ENCODE measurements at regions not wholly inside any gene's neighbourhood (a gene's known extent, or its start where the extent isn't known, plus 50 kb on each side); places are given as distances from the start of the nearest gene placed in this dataset.

GRCh38 chr3:30141178-30141581 lies 465.2 kb upstream of the TGFBR2 start:
- H3K4me3 ChIP-seq (ENCODE audit: insufficient read depth, low read depth, low read length) = no peak overlapping the region
- ATAC-seq (ENCODE audit: low read depth) = no peak
- no peak overlapping the region for H3K9ac ChIP-seq (ENCODE audit: low read depth, low read length)
- no peak overlapping the region for H4K91ac ChIP-seq (ENCODE audit: insufficient read depth, low read depth, low read length)
- WGBS, 2 experiments (ENCODE audit: extremely low coverage in 2 of 2, insufficient read length in 1 of 2) = no CpG with 5 or more reads among the region's 2 CpGs
- no peak overlapping the region for H3K23ac ChIP-seq (ENCODE audit: low read depth, low read length)
- H4K8ac ChIP-seq (ENCODE audit: low read depth in 2 of 2, low read length in 2 of 2) = no peak overlapping the region
- DNase-seq = no peak
- no peak overlapping the region for H2BK120ac ChIP-seq (ENCODE audit: low read depth, low read length)
- intact Hi-C loops (cut with micrococcal nuclease) = no loop called here
- H3K9me1 ChIP-seq (ENCODE audit: insufficient read depth, low read length) = no peaks in the 10 kb centered on the region
- no peaks in the 10 kb centered on the region for H4K20me1 ChIP-seq (ENCODE audit: insufficient read depth, low read length)
- H3K79me1 ChIP-seq (ENCODE audit: low read depth in 1 of 2, low read length in 2 of 2) = no peaks in the 10 kb centered on the region
- H3K27ac ChIP-seq (ENCODE audit: insufficient read depth, low read length) = no peak overlapping the region
- H3K4ac ChIP-seq (ENCODE audit: low read depth, low read length) = no peak overlapping the region
- no peak overlapping the region for H3K18ac ChIP-seq (ENCODE audit: low read depth, low read length)
- no peak for TF ChIP-seq NFE2L2 (IDR thresholded peaks at IDR 0.05; ENCODE audit: low read depth, low read length)
- TF ChIP-seq, protein P1, sequence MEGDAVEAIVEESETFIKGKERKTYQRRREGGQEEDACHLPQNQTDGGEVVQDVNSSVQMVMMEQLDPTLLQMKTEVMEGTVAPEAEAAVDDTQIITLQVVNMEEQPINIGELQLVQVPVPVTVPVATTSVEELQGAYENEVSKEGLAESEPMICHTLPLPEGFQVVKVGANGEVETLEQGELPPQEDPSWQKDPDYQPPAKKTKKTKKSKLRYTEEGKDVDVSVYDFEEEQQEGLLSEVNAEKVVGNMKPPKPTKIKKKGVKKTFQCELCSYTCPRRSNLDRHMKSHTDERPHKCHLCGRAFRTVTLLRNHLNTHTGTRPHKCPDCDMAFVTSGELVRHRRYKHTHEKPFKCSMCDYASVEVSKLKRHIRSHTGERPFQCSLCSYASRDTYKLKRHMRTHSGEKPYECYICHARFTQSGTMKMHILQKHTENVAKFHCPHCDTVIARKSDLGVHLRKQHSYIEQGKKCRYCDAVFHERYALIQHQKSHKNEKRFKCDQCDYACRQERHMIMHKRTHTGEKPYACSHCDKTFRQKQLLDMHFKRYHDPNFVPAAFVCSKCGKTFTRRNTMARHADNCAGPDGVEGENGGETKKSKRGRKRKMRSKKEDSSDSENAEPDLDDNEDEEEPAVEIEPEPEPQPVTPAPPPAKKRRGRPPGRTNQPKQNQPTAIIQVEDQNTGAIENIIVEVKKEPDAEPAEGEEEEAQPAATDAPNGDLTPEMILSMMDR (conservative IDR thresholded peaks at IDR 0.05; ENCODE audit: low read depth, low read length) = no peak
- no peak for TF ChIP-seq USF2 (IDR thresholded peaks at IDR 0.05; ENCODE audit: low read depth, low read length)
- TF ChIP-seq, protein P2, sequence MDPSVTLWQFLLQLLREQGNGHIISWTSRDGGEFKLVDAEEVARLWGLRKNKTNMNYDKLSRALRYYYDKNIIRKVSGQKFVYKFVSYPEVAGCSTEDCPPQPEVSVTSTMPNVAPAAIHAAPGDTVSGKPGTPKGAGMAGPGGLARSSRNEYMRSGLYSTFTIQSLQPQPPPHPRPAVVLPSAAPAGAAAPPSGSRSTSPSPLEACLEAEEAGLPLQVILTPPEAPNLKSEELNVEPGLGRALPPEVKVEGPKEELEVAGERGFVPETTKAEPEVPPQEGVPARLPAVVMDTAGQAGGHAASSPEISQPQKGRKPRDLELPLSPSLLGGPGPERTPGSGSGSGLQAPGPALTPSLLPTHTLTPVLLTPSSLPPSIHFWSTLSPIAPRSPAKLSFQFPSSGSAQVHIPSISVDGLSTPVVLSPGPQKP (IDR thresholded peaks at IDR 0.05; ENCODE audit: borderline replicate concordance, low read depth, low read length) = no peak
- TF ChIP-seq CHD1 (IDR thresholded peaks at IDR 0.05; ENCODE audit: low read depth, low read length) = no peak
- no peak for TF ChIP-seq CEBPB (IDR thresholded peaks at IDR 0.05; ENCODE audit: low read depth, low read length)
- TF ChIP-seq MAFK (IDR thresholded peaks at IDR 0.05; ENCODE audit: low read depth, low read length) = no peak
- TF ChIP-seq RAD21 (IDR thresholded peaks at IDR 0.05; ENCODE audit: low read length) = no peak
- TF ChIP-seq MAZ (IDR thresholded peaks at IDR 0.05; ENCODE audit: borderline replicate concordance, low read depth, low read length) = no peak
- TF ChIP-seq FOS (IDR thresholded peaks at IDR 0.05; ENCODE audit: low read depth, low read length) = no peak
- no peak for TF ChIP-seq POLR2A (IDR thresholded peaks at IDR 0.05; ENCODE audit: low read depth, low read length)
- no peak for TF ChIP-seq RCOR1 (IDR thresholded peaks at IDR 0.05; ENCODE audit: insufficient replicate concordance, low read length)
- no peak for TF ChIP-seq RFX5 (IDR thresholded peaks at IDR 0.05; ENCODE audit: low read depth, low read length)
- no peak for TF ChIP-seq SMC3 (IDR thresholded peaks at IDR 0.05; ENCODE audit: low read depth, low read length)
- TF ChIP-seq MXI1 (IDR thresholded peaks at IDR 0.05; ENCODE audit: borderline replicate concordance, low read depth, low read length) = no peak
- no peak for TF ChIP-seq BHLHE40 (IDR thresholded peaks at IDR 0.05; ENCODE audit: low read depth, low read length)
- no peaks in the 10 kb centered on the region for H3K27me3 ChIP-seq (ENCODE audit: control insufficient read depth, insufficient read depth, low read length)
- no peak overlapping the region for H2BK20ac ChIP-seq (ENCODE audit: low read depth, low read length)
- H2AFZ ChIP-seq (replicated peaks; ENCODE audit: low read length, poor library complexity) = no peak overlapping the region
- ChIA-PET CTCF (no interaction called here), POLR2A (ENCODE audit: unreplicated experiment) (no interaction called here)
- H3K14ac ChIP-seq (replicated peaks; ENCODE audit: low read depth, low read length) = no peak overlapping the region
- H2BK15ac ChIP-seq (ENCODE audit: low read depth, low read length) = no peak overlapping the region
- no TSS peak for BruUV-seq (replicated peaks)
- no peak overlapping the region for H3K56ac ChIP-seq (ENCODE audit: extremely low read depth, insufficient read depth, low read length)
- H3K4me2 ChIP-seq (ENCODE audit: low read depth, low read length) = no peak overlapping the region
- no peaks in the 10 kb centered on the region for H3K4me1 ChIP-seq (ENCODE audit: control insufficient read depth, insufficient read depth, low read length)
- no peak overlapping the region for H4K5ac ChIP-seq (ENCODE audit: low read depth, low read length)
- no peak overlapping the region for H2BK5ac ChIP-seq (ENCODE audit: low read depth, low read length, poor library complexity, severe bottlenecking)
- no peaks in the 10 kb centered on the region for H3K36me3 ChIP-seq (ENCODE audit: control insufficient read depth, insufficient read depth, low read length)
- no peak overlapping the region for H2AK5ac ChIP-seq (ENCODE audit: low read depth, low read length)
- H2AK9ac ChIP-seq (replicated peaks; ENCODE audit: low read depth, low read length, poor library complexity) = no peak overlapping the region
- in situ Hi-C loops (cut with MboI; ENCODE audit: low sequenced_read_pairs) = no loop called here
- no peaks in the 10 kb centered on the region for H3K9me3 ChIP-seq (ENCODE audit: control insufficient read depth, insufficient read depth, low read length)
- dilution Hi-C loops (cut with HindIII; ENCODE audit: low sequenced_read_pairs, unreplicated experiment) = no loop called here

All from IMR-90 (cell line).